GM12874 (cell line): ENCODE measurements at regions not wholly inside any gene's neighbourhood (a gene's known extent, or its start where the extent isn't known, plus 50 kb on each side); places are given as distances from the start of the nearest gene placed in this dataset.

ENCODE experiments used
- TF ChIP-seq, protein P1 (sequence below): IDR thresholded peaks from 2 replicates; pipeline ENCODE4 v1.5.1; 2011; ENCODE audit warnings: low read depth, mild to moderate bottlenecking, control low read depth, low read length, moderate library complexity; ENCODE audit not compliant: insufficient read depth

DNA sequence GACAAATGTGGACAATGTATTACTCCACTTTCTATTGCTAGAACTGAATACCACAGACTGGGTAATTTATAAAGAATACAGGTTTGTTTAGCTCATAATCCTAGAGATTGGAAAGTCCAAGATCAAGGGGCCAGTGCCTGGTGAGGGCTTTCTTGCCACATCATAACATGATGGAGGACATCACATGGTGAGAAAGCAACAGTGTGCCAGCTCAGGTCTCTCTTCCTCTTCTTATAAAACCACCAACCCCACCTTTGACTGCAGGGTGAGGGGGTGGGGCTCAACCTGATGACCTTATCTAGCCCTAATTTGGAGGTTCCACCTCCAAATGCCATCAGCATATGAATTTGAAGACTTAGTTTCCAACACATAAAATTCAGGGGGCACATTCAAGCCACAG lies 105.7 kb upstream of the CXorf66 start:
- TF ChIP-seq, protein P1, sequence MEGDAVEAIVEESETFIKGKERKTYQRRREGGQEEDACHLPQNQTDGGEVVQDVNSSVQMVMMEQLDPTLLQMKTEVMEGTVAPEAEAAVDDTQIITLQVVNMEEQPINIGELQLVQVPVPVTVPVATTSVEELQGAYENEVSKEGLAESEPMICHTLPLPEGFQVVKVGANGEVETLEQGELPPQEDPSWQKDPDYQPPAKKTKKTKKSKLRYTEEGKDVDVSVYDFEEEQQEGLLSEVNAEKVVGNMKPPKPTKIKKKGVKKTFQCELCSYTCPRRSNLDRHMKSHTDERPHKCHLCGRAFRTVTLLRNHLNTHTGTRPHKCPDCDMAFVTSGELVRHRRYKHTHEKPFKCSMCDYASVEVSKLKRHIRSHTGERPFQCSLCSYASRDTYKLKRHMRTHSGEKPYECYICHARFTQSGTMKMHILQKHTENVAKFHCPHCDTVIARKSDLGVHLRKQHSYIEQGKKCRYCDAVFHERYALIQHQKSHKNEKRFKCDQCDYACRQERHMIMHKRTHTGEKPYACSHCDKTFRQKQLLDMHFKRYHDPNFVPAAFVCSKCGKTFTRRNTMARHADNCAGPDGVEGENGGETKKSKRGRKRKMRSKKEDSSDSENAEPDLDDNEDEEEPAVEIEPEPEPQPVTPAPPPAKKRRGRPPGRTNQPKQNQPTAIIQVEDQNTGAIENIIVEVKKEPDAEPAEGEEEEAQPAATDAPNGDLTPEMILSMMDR = no peak

DNA sequence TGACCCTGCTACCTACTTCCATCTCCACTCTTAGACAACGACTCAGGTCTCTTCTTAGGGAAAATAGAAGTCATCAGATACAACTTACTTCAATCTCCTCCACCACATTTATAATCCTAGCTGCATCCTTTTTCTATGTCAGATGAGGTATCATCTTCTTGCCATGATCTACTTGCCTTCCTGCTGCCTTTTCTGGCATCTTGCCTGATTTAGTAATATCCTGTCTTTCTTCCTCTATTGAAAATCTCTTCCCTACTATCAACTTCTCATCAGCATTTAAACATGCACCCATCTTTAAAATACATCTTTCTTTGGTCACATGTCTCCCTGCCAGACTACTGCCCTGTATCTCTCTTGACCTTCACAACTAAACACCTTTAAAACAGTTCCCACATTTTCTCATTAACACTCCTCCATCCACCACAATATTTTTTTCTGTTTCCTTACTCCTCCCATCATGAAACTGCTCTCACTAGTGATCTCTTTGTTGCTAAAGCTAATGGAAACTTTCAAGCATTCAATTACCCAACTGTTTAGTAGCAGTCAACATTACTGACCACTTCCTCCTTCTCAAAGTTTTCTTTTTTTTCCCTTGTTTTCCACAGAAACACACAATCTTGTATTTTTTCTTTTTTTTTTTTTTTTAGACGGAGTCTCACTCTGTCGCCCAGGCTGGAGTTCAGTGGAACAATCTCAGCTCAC lies 100.8 kb upstream of the CXorf66 start:
- TF ChIP-seq, protein P1 = no peak

DNA sequence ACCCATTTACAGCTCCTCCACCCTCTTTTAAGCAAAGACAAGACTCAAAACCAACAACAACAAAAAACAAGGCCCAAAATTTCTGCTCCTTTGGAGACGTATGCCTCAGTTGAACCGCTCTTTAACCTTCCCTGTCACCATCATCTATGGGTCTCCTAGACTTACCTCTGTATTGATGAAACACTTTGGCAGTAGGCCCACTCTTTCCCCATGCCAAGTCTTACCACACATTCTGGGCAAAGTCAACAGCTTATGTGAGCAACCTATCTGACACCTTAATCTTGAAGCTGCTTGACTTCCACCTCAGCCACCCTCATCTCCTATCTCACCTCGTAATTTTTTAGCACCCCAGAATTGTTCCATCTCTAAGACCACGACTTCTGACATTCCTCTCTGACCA lies 99.7 kb upstream of the CXorf66 start:
- TF ChIP-seq, protein P1 = no peak

DNA sequence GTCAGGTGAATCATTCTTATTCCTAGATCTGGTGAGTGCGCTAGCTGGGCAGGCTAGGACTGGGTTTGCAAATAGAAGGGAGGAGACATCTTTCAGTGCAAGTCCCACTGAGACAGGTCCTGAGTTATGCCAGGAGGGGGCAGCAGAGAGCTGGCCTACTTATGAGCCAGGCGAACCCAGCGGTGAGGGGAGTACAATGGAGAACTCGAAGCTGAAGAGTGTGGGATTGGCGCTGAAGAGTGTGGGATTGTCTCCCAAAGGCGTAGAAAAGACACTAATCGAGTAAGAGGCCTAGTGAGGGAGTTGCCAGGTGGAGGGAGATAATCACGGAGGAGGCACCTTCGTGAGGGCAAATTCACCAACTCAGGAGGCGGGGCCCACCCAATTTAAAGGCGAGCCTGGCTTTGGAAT lies 91.7 kb upstream of the CXorf66 start:
- TF ChIP-seq, protein P1 = peak; percentile 75

DNA sequence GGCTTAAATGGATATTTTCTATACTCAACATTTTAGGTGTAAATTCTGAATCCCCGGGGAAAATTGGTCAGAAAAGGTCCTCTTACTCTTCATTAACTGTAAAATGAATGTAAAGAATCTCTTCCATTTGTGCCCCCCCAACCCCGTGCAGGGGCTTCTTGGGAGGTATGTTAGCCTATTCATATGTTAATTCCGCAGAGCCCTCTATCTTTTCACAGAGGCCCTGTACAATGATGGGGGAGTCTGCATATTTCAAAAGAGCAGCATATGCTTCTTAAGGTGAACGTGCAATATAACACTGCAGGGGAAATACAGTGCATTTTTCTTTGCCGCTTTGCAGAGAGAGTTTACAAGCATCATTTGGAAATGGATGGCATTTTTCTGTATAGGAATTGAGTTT lies 88.5 kb upstream of the CXorf66 start:
- TF ChIP-seq, protein P1 = no peak

DNA sequence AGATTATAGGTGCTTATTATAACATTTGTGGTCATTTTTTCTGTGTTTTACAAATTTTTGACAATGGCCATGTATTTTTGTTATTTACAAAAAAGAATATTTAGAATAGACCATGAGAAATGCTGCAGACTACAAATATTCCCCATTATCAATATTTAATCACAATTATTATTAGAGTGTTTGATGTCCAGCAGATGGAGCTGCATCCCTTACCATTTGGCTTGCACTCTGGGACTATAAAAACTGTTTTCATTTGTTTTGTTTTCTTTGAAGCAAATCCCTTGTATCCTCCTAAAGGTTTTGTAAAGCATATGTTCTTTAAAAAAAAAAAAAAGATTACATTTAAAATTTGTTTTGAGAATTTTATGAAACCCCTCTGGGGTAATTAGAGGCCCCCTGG lies 85.6 kb upstream of the CXorf66 start:
- TF ChIP-seq, protein P1 = no peak

DNA sequence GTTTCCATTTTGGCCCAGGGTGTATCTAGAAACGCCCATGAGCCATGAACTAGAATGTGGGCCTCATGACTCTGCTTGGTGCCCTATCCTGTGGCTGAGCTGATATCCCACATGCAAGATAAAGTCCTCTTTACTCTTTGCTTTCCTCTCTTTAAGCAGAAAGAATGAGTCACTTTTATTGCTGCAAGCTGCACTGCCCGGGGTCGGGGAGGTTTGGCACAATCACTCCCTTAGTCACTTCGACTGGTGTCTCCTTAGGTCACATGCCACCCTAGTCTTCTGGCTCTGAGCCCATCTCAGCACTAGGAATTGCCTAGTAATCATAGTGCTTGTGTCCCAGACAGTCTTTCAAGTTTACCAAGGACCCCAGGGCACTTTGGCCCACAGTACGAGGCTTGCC lies 75.1 kb upstream of the CXorf66 start:
- TF ChIP-seq, protein P1 = no peak
